K562 (cell line): ENCODE measurements at regions not wholly inside any gene's neighbourhood (a gene's known extent, or its start where the extent isn't known, plus 50 kb on each side); places are given as distances from the start of the nearest gene placed in this dataset.

Experiments used
- ATAC-seq: fragments of 200-7000 bp; cut with Tn5 transposase; 3 replicates; pipeline ENCODE4 v1.9.1; 2020; ENCODE audit warnings: moderate library complexity
- BruUV-seq: library from RNA; stranded (reverse); fragments of 400-500 nt; replicated peaks from 2 replicates; lab custom pipeline; 2021; lab: Mats Ljungman, UMichigan
- CTCF ChIA-PET: fragments of 300-600 bp; formaldehyde crosslinking; extraction: SDS; loops from one replicate; lab custom pipeline; 2021; ENCODE audit warnings: low intra/inter-chr PET ratio; lab: Yijun Ruan, JAX
- POLR2A ChIA-PET: fragments of 300-600, 350-650 bp; sonication (Branson Sonifier 250); formaldehyde crosslinking; extraction: SDS; loops from one replicate; lab custom pipeline; 2021; ENCODE audit warnings: antibody characterized with exemption, inconsistent platforms; lab: Yijun Ruan, JAX
- DNase-seq, 4 experiments: peaks; one replicate each; pipeline versions ENCODE4 v3.0.0 to v3.0.0-alpha.2; 2011 to 2018; ENCODE audit warnings: low spot score in 3 of 4, mixed read lengths in 3 of 4; ENCODE audit errors: extremely low read depth in 1 of 4
- FAIRE-seq: peaks from 2 replicates; lab custom pipeline; 2011; peaks lifted over from hg19 to GRCh38; lab: Jason Lieb, UNC
- H2AFZ ChIP-seq: 2 replicates; pipeline ENCODE4 v1.6.0; 2011; ENCODE audit warnings: low read depth, low read length, control low read depth, inconsistent platforms
- H3K27ac ChIP-seq: fragments of 200-600 bp; 3 replicates; pipeline ENCODE4 v1.8.0; 2011; ENCODE audit warnings: low read depth, mild to moderate bottlenecking, control low read depth, inconsistent platforms, low read length, moderate library complexity, mixed read lengths; ENCODE audit errors: extremely low read depth
- H3K27me3 ChIP-seq, 2 experiments: fragments of 300-600 bp in 1 of 2; 2 replicates in 1 of 2; 3 replicates in 1 of 2; pipeline versions ENCODE4 v1.6.0 to v1.8.0; 2011; ENCODE audit warnings: inconsistent platforms in 2 of 2, low read length in 2 of 2, mild to moderate bottlenecking in 1 of 2, mixed read lengths in 1 of 2, moderate library complexity in 1 of 2; ENCODE audit not compliant: control insufficient read depth in 2 of 2, insufficient read depth in 2 of 2
- H3K36me3 ChIP-seq: fragments of 300-600 bp; 3 replicates; pipeline ENCODE4 v1.8.0; 2011; ENCODE audit warnings: mild to moderate bottlenecking, low read length, inconsistent platforms; ENCODE audit not compliant: control insufficient read depth, insufficient read depth
- H3K4me1 ChIP-seq, 2 experiments: fragments of 200-600 bp in 1 of 2; replicated peaks in 1 of 2; 2 replicates in 1 of 2; 3 replicates in 1 of 2; pipeline versions ENCODE4 v1.5.1 to v1.8.0; 2011; ENCODE audit warnings: inconsistent platforms in 2 of 2, low read length in 2 of 2, mild to moderate bottlenecking in 1 of 2, mixed read lengths in 1 of 2, moderate library complexity in 1 of 2; ENCODE audit not compliant: control insufficient read depth in 2 of 2, insufficient read depth in 2 of 2
- H3K4me2 ChIP-seq: 2 replicates; pipeline ENCODE4 v1.6.1; 2011; ENCODE audit warnings: low read length, control low read depth, inconsistent platforms, mixed read lengths; ENCODE audit not compliant: insufficient read depth
- H3K4me3 ChIP-seq: fragments of 200-600 bp; sonication (generic), shearing (Covaris generic); 2 replicates; pipeline ENCODE4 v1.5.1; 2016; ENCODE audit warnings: control low read depth, inconsistent platforms
- H3K79me2 ChIP-seq: fragments of 200-600 bp; 3 replicates; pipeline ENCODE4 v1.8.0; 2011; ENCODE audit warnings: low read length, inconsistent platforms; ENCODE audit not compliant: control insufficient read depth, insufficient read depth
- H3K9ac ChIP-seq, 2 experiments: 2 replicates each; pipeline versions ENCODE4 v1.6.0 to v1.6.1; 2011; ENCODE audit warnings: low read depth in 2 of 2, low read length in 2 of 2, control low read depth in 1 of 2, inconsistent platforms in 1 of 2, mild to moderate bottlenecking in 1 of 2, mixed read lengths in 1 of 2; ENCODE audit not compliant: insufficient read depth in 1 of 2
- H3K9me1 ChIP-seq: one replicate; pipeline ENCODE4 v1.6.0; 2011; ENCODE audit warnings: inconsistent platforms, mild to moderate bottlenecking, low read length, moderate library complexity; ENCODE audit not compliant: control insufficient read depth, insufficient read depth
- H3K9me3 ChIP-seq: replicated peaks from 2 replicates; pipeline ENCODE4 v1.5.1; 2011; ENCODE audit warnings: low read depth, low read length, inconsistent platforms; ENCODE audit not compliant: control insufficient read depth, insufficient read depth
- H4K20me1 ChIP-seq: replicated peaks from 2 replicates; pipeline ENCODE4 v1.6.1; 2011; ENCODE audit warnings: low read length, inconsistent platforms, mixed read lengths; ENCODE audit not compliant: control insufficient read depth, insufficient read depth
- ETS1 ChIP-seq: conservative IDR thresholded peaks from 2 replicates; pipeline ENCODE4 v1.6.1; 2011; ENCODE audit warnings: low read depth, mild to moderate bottlenecking, low read length; ENCODE audit not compliant: control insufficient read depth
- ILK ChIP-seq: fragments of 450-650 bp; IDR thresholded peaks from 2 replicates; pipeline ENCODE4 v1.6.1; 2016; ENCODE audit warnings: missing genetic modification characterization, low read depth, mild to moderate bottlenecking, missing compliant biosample characterization, moderate library complexity, borderline replicate concordance
- IRF1 ChIP-seq: sonication (generic); formaldehyde crosslinking; IDR thresholded peaks from 2 replicates; pipeline ENCODE4 v1.8.0; 2022; ENCODE audit warnings: missing genetic modification reagents, mild to moderate bottlenecking, borderline replicate concordance
- KLF13 ChIP-seq: fragments of 450-650 bp; IDR thresholded peaks from 2 replicates; pipeline ENCODE4 v1.6.1; 2016; ENCODE audit warnings: missing genetic modification characterization, low read depth, mild to moderate bottlenecking, missing compliant biosample characterization, moderate library complexity, borderline replicate concordance
- NCOA6 ChIP-seq: fragments of 450-650 bp; IDR thresholded peaks from 2 replicates; pipeline ENCODE4 v1.6.1; 2017; ENCODE audit warnings: mild to moderate bottlenecking
- NR2F6 ChIP-seq: fragments of 450-650 bp; formaldehyde crosslinking; IDR thresholded peaks from 2 replicates; pipeline ENCODE4 v1.4.0; 2020; ENCODE audit warnings: mild to moderate bottlenecking
- POLR2B ChIP-seq: fragments of 450-650 bp; IDR thresholded peaks from 2 replicates; pipeline ENCODE4 v1.6.1; 2018; ENCODE audit warnings: low read depth; ENCODE audit not compliant: partially characterized antibody
- RAD51 ChIP-seq: fragments of 450-650 bp; IDR thresholded peaks from 2 replicates; pipeline ENCODE4 v1.7.1; 2016; ENCODE audit warnings: low read depth, mild to moderate bottlenecking, borderline replicate concordance
- ZNF354B ChIP-seq: fragments of 250-450 bp; sonication (Bioruptor Pico); IDR thresholded peaks from 2 replicates; pipeline ENCODE4 v1.4.0; 2020
- ZNF561 ChIP-seq: fragments of 450-650 bp; formaldehyde crosslinking; conservative IDR thresholded peaks from 2 replicates; pipeline ENCODE4 v1.4.0; 2020; ENCODE audit warnings: mild to moderate bottlenecking, moderate library complexity
- WGBS: fragments of 100-300 bp; shearing (Covaris generic); methylation state at CpG from one replicate; pipeline ENCODE4 v1.1.6; 2016; ENCODE audit warnings: low coverage, mixed read lengths; ENCODE audit not compliant: insufficient coverage; ENCODE audit errors: missing lambda C conversion rate; 5-methylcytosine and 5-hydroxymethylcytosine counted together
- in situ Hi-C: fragments of 300-500 bp; cut with MboI; formaldehyde crosslinking; loops from 4 replicates; pipeline ENCODE4 v1.15.0; 2018; ENCODE audit warnings: inconsistent platforms, mixed read lengths
- intact Hi-C: fragments of 100-400 bp; cut with micrococcal nuclease; formaldehyde crosslinking; loops from 2 replicates; pipeline ENCODE4 v1.14.2; 2022
- TF ChIP-seq, protein P1 (sequence below), 2 experiments: fragments of 150-350 bp in 1 of 2; IDR thresholded peaks; 2 replicates each; pipeline ENCODE4 v1.6.1; 2012 to 2016; ENCODE audit warnings: low read depth in 2 of 2, low read length in 2 of 2, mild to moderate bottlenecking in 1 of 2, moderate library complexity in 1 of 2
- TF ChIP-seq, protein P2 (sequence below): IDR thresholded peaks from 2 replicates; pipeline ENCODE4 v1.6.1; 2011; ENCODE audit not compliant: insufficient read length; ENCODE audit errors: extremely low read depth

- POLR2A ChIA-PET = interaction anchor here (0.6 to 0.7 kb wide), 2 partner anchors 80 to 216 kb away, joined by 3 to 4 read pairs; no protein-coding TSS in a partner anchor
- DNase-seq (no peak), FAIRE-seq (no peak), ATAC-seq (no peak)
- Histone ChIP-seq H3K4me1 (no peaks in the 10 kb centered on the region), H3K27me3 (peaks cover 21 to 48% of the 10 kb centered on the region in 2 experiments), H3K9ac (no peak overlapping the region), H3K9me1 (no peaks in the 10 kb centered on the region), H3K27ac (no peak overlapping the region), H3K4me2 (no peak overlapping the region), H3K4me3 (no peak overlapping the region), H3K36me3 (no peaks in the 10 kb centered on the region), H4K20me1 (peaks cover 6% of the 10 kb centered on the region; the same call in 1 of the 2 replicates), H3K9me3 (no peaks in the 10 kb centered on the region), H2AFZ (no peak overlapping the region), H3K79me2 (no peaks in the 10 kb centered on the region)
- intact Hi-C loops (no loop called here), in situ Hi-C loops (no loop called here)
- WGBS = 0% methylated on average over 6 of the region's 6 CpGs
- BruUV-seq = no TSS peak
- CTCF ChIA-PET = no interaction called here
- TF ChIP-seq ETS1 (no peak), NR2F6 (CRISPR knock-in tag) (no peak), ZNF354B (CRISPR knock-in tag) (no peak), POLR2B (no peak), ZNF561 (CRISPR knock-in tag) (no peak), RAD51 (no peak), NCOA6 (no peak), KLF13 (tag) (no peak), IRF1 (CRISPR knock-in tag) (no peak), ILK (tag) (no peak)
- TF ChIP-seq, protein P1, sequence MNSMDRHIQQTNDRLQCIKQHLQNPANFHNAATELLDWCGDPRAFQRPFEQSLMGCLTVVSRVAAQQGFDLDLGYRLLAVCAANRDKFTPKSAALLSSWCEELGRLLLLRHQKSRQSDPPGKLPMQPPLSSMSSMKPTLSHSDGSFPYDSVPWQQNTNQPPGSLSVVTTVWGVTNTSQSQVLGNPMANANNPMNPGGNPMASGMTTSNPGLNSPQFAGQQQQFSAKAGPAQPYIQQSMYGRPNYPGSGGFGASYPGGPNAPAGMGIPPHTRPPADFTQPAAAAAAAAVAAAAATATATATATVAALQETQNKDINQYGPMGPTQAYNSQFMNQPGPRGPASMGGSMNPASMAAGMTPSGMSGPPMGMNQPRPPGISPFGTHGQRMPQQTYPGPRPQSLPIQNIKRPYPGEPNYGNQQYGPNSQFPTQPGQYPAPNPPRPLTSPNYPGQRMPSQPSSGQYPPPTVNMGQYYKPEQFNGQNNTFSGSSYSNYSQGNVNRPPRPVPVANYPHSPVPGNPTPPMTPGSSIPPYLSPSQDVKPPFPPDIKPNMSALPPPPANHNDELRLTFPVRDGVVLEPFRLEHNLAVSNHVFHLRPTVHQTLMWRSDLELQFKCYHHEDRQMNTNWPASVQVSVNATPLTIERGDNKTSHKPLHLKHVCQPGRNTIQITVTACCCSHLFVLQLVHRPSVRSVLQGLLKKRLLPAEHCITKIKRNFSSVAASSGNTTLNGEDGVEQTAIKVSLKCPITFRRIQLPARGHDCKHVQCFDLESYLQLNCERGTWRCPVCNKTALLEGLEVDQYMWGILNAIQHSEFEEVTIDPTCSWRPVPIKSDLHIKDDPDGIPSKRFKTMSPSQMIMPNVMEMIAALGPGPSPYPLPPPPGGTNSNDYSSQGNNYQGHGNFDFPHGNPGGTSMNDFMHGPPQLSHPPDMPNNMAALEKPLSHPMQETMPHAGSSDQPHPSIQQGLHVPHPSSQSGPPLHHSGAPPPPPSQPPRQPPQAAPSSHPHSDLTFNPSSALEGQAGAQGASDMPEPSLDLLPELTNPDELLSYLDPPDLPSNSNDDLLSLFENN (IDR thresholded peaks at IDR 0.05; ENCODE audit: low read depth in 2 of 2, low read length in 2 of 2) = no peak
- TF ChIP-seq, protein P2, sequence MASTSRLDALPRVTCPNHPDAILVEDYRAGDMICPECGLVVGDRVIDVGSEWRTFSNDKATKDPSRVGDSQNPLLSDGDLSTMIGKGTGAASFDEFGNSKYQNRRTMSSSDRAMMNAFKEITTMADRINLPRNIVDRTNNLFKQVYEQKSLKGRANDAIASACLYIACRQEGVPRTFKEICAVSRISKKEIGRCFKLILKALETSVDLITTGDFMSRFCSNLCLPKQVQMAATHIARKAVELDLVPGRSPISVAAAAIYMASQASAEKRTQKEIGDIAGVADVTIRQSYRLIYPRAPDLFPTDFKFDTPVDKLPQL = no peak
Measured at GRCh38 chr1:47682786-47683350, 245.0 kb downstream of the FOXD2 start.
